ENCODE measurements at regions not wholly inside any gene's neighbourhood (a gene's known extent, or its start where the extent isn't known, plus 50 kb on each side); places are given as distances from the start of the nearest gene placed in this dataset.
"Not testable (repeated sequence)": the region's sequence is repeated elsewhere in the genome, so short reads cannot be mapped to it uniquely, and the experiment has no call there.

DNA sequence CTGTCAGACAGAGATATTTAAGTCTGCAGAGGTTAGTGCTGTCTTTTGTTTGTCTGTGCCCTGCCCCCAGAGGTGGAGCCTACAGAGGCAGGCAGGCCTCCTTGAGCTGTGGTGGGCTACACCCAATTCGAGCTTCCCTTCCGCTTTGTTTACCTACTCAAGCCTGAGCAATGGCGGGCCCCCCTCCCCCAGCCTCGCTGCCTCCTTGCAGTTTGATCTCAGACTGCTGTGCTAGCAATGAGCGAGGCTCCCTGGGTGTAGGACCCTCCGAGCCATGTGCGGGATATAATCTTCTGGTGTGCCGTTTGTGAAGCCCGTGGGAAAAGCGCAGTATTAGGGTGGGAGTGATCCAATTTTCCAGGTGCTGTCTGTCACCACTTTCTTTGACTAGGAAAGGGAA lies 366.3 kb upstream of the MAGEB18 start:
- TF ChIP-seq, protein P1, sequence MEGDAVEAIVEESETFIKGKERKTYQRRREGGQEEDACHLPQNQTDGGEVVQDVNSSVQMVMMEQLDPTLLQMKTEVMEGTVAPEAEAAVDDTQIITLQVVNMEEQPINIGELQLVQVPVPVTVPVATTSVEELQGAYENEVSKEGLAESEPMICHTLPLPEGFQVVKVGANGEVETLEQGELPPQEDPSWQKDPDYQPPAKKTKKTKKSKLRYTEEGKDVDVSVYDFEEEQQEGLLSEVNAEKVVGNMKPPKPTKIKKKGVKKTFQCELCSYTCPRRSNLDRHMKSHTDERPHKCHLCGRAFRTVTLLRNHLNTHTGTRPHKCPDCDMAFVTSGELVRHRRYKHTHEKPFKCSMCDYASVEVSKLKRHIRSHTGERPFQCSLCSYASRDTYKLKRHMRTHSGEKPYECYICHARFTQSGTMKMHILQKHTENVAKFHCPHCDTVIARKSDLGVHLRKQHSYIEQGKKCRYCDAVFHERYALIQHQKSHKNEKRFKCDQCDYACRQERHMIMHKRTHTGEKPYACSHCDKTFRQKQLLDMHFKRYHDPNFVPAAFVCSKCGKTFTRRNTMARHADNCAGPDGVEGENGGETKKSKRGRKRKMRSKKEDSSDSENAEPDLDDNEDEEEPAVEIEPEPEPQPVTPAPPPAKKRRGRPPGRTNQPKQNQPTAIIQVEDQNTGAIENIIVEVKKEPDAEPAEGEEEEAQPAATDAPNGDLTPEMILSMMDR (conservative IDR thresholded peaks at IDR 0.05; ENCODE audit: low read depth, low read length) = not testable (repeated sequence)
- TF ChIP-seq, protein P2, sequence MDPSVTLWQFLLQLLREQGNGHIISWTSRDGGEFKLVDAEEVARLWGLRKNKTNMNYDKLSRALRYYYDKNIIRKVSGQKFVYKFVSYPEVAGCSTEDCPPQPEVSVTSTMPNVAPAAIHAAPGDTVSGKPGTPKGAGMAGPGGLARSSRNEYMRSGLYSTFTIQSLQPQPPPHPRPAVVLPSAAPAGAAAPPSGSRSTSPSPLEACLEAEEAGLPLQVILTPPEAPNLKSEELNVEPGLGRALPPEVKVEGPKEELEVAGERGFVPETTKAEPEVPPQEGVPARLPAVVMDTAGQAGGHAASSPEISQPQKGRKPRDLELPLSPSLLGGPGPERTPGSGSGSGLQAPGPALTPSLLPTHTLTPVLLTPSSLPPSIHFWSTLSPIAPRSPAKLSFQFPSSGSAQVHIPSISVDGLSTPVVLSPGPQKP (IDR thresholded peaks at IDR 0.05; ENCODE audit: borderline replicate concordance, low read depth, low read length) = not testable (repeated sequence)
- not testable (repeated sequence) for TF ChIP-seq MXI1 (IDR thresholded peaks at IDR 0.05; ENCODE audit: borderline replicate concordance, low read depth, low read length); POLR2A (IDR thresholded peaks at IDR 0.05; ENCODE audit: low read depth, low read length); CHD1 (IDR thresholded peaks at IDR 0.05; ENCODE audit: low read depth, low read length)

Measured in IMR-90 (cell line).